ENCODE measurements at regions not wholly inside any gene's neighbourhood (a gene's known extent, or its start where the extent isn't known, plus 50 kb on each side); places are given as distances from the start of the nearest gene placed in this dataset.

GRCh38 chr12:65611396-65611795 lies 212.9 kb upstream of the HMGA2 start:
- no peak overlapping the region for H3K27ac ChIP-seq (ENCODE audit: low read depth in 1 of 2, low read length in 2 of 2)
- H3K9me3 ChIP-seq (ENCODE audit: control insufficient read depth, low read length) = no peaks in the 10 kb centered on the region
- H3K36me3 ChIP-seq (ENCODE audit: control insufficient read depth in 1 of 2, insufficient read depth in 2 of 2, low read length in 1 of 2) = no peaks in the 10 kb centered on the region
- H3K27me3 ChIP-seq (ENCODE audit: control insufficient read depth in 1 of 2, insufficient read depth in 2 of 2, low read length in 1 of 2) = no peaks in the 10 kb centered on the region
- H3K4me1 ChIP-seq (ENCODE audit: control insufficient read depth in 1 of 2, insufficient read depth in 2 of 2, low read length in 2 of 2) = peaks cover 0 to 2% of the 10 kb centered on the region in 2 donors
- DNase-seq (no peak), ATAC-seq (ENCODE audit: low FRiP score) (no peak)
- WGBS, 2 donors = 93 to 94% methylated on average over 3 of the region's 3 CpGs
- intact Hi-C loops (cut with DNase I) = no loop called here
- H3K4me3 ChIP-seq (ENCODE audit: low read length in 2 of 2) = no peak overlapping the region

GRCh38 chr12:65612440-65612839 lies 211.8 kb upstream of the HMGA2 start:
- 24 to 29% methylated on average over 7 of the region's 7 CpGs for WGBS, 2 donors
- Histone ChIP-seq H3K4me3 (ENCODE audit: low read length in 2 of 2) (no peak overlapping the region), H3K36me3 (ENCODE audit: control insufficient read depth in 1 of 2, insufficient read depth in 2 of 2, low read length in 1 of 2) (no peaks in the 10 kb centered on the region), H3K27me3 (ENCODE audit: control insufficient read depth in 1 of 2, insufficient read depth in 2 of 2, low read length in 1 of 2) (no peaks in the 10 kb centered on the region), H3K9me3 (ENCODE audit: control insufficient read depth, low read length) (no peaks in the 10 kb centered on the region), H3K27ac (ENCODE audit: low read depth in 1 of 2, low read length in 2 of 2) (no peak overlapping the region), H3K4me1 (ENCODE audit: control insufficient read depth in 1 of 2, insufficient read depth in 2 of 2, low read length in 2 of 2) (peaks cover 0 to 2% of the 10 kb centered on the region in 2 donors)
- ATAC-seq (ENCODE audit: low FRiP score) (no peak), DNase-seq (no peak)
- intact Hi-C loops (cut with DNase I) = no loop called here

- Histone ChIP-seq H3K36me3 (ENCODE audit: control insufficient read depth in 1 of 2, insufficient read depth in 2 of 2, low read length in 1 of 2) (no peaks in the 10 kb centered on the region), H3K9me3 (ENCODE audit: control insufficient read depth, low read length) (no peaks in the 10 kb centered on the region), H3K27me3 (ENCODE audit: control insufficient read depth in 1 of 2, insufficient read depth in 2 of 2, low read length in 1 of 2) (no peaks in the 10 kb centered on the region), H3K4me3 (ENCODE audit: low read length in 2 of 2) (no peak overlapping the region), H3K27ac (ENCODE audit: low read depth in 1 of 2, low read length in 2 of 2) (no peak overlapping the region), H3K4me1 (ENCODE audit: control insufficient read depth in 1 of 2, insufficient read depth in 2 of 2, low read length in 2 of 2) (peaks cover 0 to 2% of the 10 kb centered on the region in 2 donors)
- intact Hi-C loops (cut with DNase I) = no loop called here
- ATAC-seq (ENCODE audit: low FRiP score) (no peak), DNase-seq (no peak)
- WGBS, 2 donors = 89 to 91% methylated on average over 3 of the region's 3 CpGs
Observed at GRCh38 chr12:65613692-65614091, 210.6 kb upstream of the HMGA2 start.

- Histone ChIP-seq H3K36me3 (ENCODE audit: control insufficient read depth in 1 of 2, insufficient read depth in 2 of 2, low read length in 1 of 2) (no peaks in the 10 kb centered on the region), H3K4me3 (ENCODE audit: low read length in 2 of 2) (no peak overlapping the region), H3K27ac (ENCODE audit: low read depth in 1 of 2, low read length in 2 of 2) (no peak overlapping the region), H3K9me3 (ENCODE audit: control insufficient read depth, low read length) (no peaks in the 10 kb centered on the region), H3K4me1 (ENCODE audit: control insufficient read depth in 1 of 2, insufficient read depth in 2 of 2, low read length in 2 of 2) (peaks cover 0 to 2% of the 10 kb centered on the region in 2 donors), H3K27me3 (ENCODE audit: control insufficient read depth in 1 of 2, insufficient read depth in 2 of 2, low read length in 1 of 2) (no peaks in the 10 kb centered on the region)
- DNase-seq (no peak), ATAC-seq (ENCODE audit: low FRiP score) (no peak)
- intact Hi-C loops (cut with DNase I) = no loop called here
- 47 to 53% methylated on average over 5 of the region's 5 CpGs for WGBS, 2 donors
Observed at GRCh38 chr12:65614259-65614889, 209.9 kb upstream of the HMGA2 start.

- 3 to 5% methylated on average over 2 of the region's 2 CpGs for WGBS, 2 donors
- intact Hi-C loops (cut with DNase I) = no loop called here
- Histone ChIP-seq H3K27ac (ENCODE audit: low read depth in 1 of 2, low read length in 2 of 2) (no peak overlapping the region), H3K9me3 (ENCODE audit: control insufficient read depth, low read length) (no peaks in the 10 kb centered on the region), H3K4me3 (ENCODE audit: low read length in 2 of 2) (no peak overlapping the region), H3K4me1 (ENCODE audit: control insufficient read depth in 1 of 2, insufficient read depth in 2 of 2, low read length in 2 of 2) (peaks cover 0 to 2% of the 10 kb centered on the region in 2 donors), H3K27me3 (ENCODE audit: control insufficient read depth in 1 of 2, insufficient read depth in 2 of 2, low read length in 1 of 2) (no peaks in the 10 kb centered on the region), H3K36me3 (ENCODE audit: control insufficient read depth in 1 of 2, insufficient read depth in 2 of 2, low read length in 1 of 2) (no peaks in the 10 kb centered on the region)
- ATAC-seq (ENCODE audit: low FRiP score) (no peak), DNase-seq (no peak)
Observed at GRCh38 chr12:65615118-65615517, 209.2 kb upstream of the HMGA2 start.

- WGBS, 2 donors = 100% methylated on average over 1 of the region's 1 CpG
Observed at GRCh38 chr12:65616022-65616421, 208.3 kb upstream of the HMGA2 start.

GRCh38 chr12:65618588-65618987 lies 205.7 kb upstream of the HMGA2 start:
- 97 to 98% methylated on average over 2 of the region's 2 CpGs for WGBS, 2 donors
- Histone ChIP-seq H3K27me3 (ENCODE audit: control insufficient read depth in 1 of 2, insufficient read depth in 2 of 2, low read length in 1 of 2) (no peaks in the 10 kb centered on the region), H3K36me3 (ENCODE audit: control insufficient read depth in 1 of 2, insufficient read depth in 2 of 2, low read length in 1 of 2) (no peaks in the 10 kb centered on the region), H3K9me3 (ENCODE audit: control insufficient read depth, low read length) (no peaks in the 10 kb centered on the region), H3K27ac (ENCODE audit: low read depth in 1 of 2, low read length in 2 of 2) (no peak overlapping the region), H3K4me1 (ENCODE audit: control insufficient read depth in 1 of 2, insufficient read depth in 2 of 2, low read length in 2 of 2) (peaks cover 0 to 2% of the 10 kb centered on the region in 2 donors), H3K4me3 (ENCODE audit: low read length in 2 of 2) (no peak overlapping the region)
- DNase-seq (no peak), ATAC-seq (ENCODE audit: low FRiP score) (no peak)
- intact Hi-C loops (cut with DNase I) = no loop called here

More at GRCh38 chr12:65616022-65616421, 208.3 kb upstream of the HMGA2 start:
- DNase-seq = no peak
- Histone ChIP-seq H3K27me3 (ENCODE audit: control insufficient read depth in 1 of 2, insufficient read depth in 2 of 2, low read length in 1 of 2) (no peaks in the 10 kb centered on the region), H3K36me3 (ENCODE audit: control insufficient read depth in 1 of 2, insufficient read depth in 2 of 2, low read length in 1 of 2) (no peaks in the 10 kb centered on the region), H3K4me1 (ENCODE audit: control insufficient read depth in 1 of 2, insufficient read depth in 2 of 2, low read length in 2 of 2) (peaks cover 0 to 2% of the 10 kb centered on the region in 2 donors), H3K27ac (ENCODE audit: low read depth in 1 of 2, low read length in 2 of 2) (no peak overlapping the region), H3K9me3 (ENCODE audit: control insufficient read depth, low read length) (no peaks in the 10 kb centered on the region), H3K4me3 (ENCODE audit: low read length in 2 of 2) (no peak overlapping the region)
- intact Hi-C loops (cut with DNase I) = no loop called here
- no peak for ATAC-seq (ENCODE audit: low FRiP score)

- ATAC-seq (ENCODE audit: low FRiP score) (no peak), DNase-seq (no peak)
- no peak overlapping the region for H3K27ac ChIP-seq (ENCODE audit: low read depth in 1 of 2, low read length in 2 of 2)
- H3K9me3 ChIP-seq (ENCODE audit: control insufficient read depth, low read length) = no peaks in the 10 kb centered on the region
- H3K27me3 ChIP-seq (ENCODE audit: control insufficient read depth in 1 of 2, insufficient read depth in 2 of 2, low read length in 1 of 2) = no peaks in the 10 kb centered on the region
- peaks cover 0 to 2% of the 10 kb centered on the region in 2 donors for H3K4me1 ChIP-seq (ENCODE audit: control insufficient read depth in 1 of 2, insufficient read depth in 2 of 2, low read length in 2 of 2)
- H3K36me3 ChIP-seq (ENCODE audit: control insufficient read depth in 1 of 2, insufficient read depth in 2 of 2, low read length in 1 of 2) = no peaks in the 10 kb centered on the region
- 92 to 93% methylated on average over 4 of the region's 4 CpGs for WGBS, 2 donors
- intact Hi-C loops (cut with DNase I) = no loop called here
- H3K4me3 ChIP-seq (ENCODE audit: low read length in 2 of 2) = no peak overlapping the region
Observed at GRCh38 chr12:65619018-65619417, 205.3 kb upstream of the HMGA2 start.

GRCh38 chr12:65620046-65620445 lies 204.2 kb upstream of the HMGA2 start:
- 80 to 88% methylated on average over 1 of the region's 1 CpG for WGBS, 2 donors
- ATAC-seq (ENCODE audit: low FRiP score) (no peak), DNase-seq (no peak)
- Histone ChIP-seq H3K4me1 (ENCODE audit: control insufficient read depth in 1 of 2, insufficient read depth in 2 of 2, low read length in 2 of 2) (peaks cover 0 to 2% of the 10 kb centered on the region in 2 donors), H3K4me3 (ENCODE audit: low read length in 2 of 2) (no peak overlapping the region), H3K36me3 (ENCODE audit: control insufficient read depth in 1 of 2, insufficient read depth in 2 of 2, low read length in 1 of 2) (no peaks in the 10 kb centered on the region), H3K27me3 (ENCODE audit: control insufficient read depth in 1 of 2, insufficient read depth in 2 of 2, low read length in 1 of 2) (no peaks in the 10 kb centered on the region), H3K9me3 (ENCODE audit: control insufficient read depth, low read length) (no peaks in the 10 kb centered on the region), H3K27ac (ENCODE audit: low read depth in 1 of 2, low read length in 2 of 2) (no peak overlapping the region)
- intact Hi-C loops (cut with DNase I) = no loop called here
